Ovary (tissue), 7 donors: ENCODE measurements at regions not wholly inside any gene's neighbourhood (a gene's known extent, or its start where the extent isn't known, plus 50 kb on each side); places are given as distances from the start of the nearest gene placed in this dataset.

Source experiments
- DNase-seq, 5 donors: peaks; one replicate each; pipeline ENCODE4 v3.0.0-alpha.2; 2019 to 2020
- H3K27ac ChIP-seq, 2 donors: fragments of 200-600 bp; one replicate each; pipeline versions ENCODE4 v1.5.1 to v1.8.0; 2019 to 2022
- H3K27me3 ChIP-seq: fragments of 200-600 bp; one replicate; pipeline ENCODE4 v1.8.0; 2022
- H3K36me3 ChIP-seq: fragments of 200-600 bp; sonication (generic); one replicate; pipeline ENCODE4 v1.5.1; 2019
- H3K4me1 ChIP-seq: one replicate; pipeline ENCODE4 v1.8.1; 2013; ENCODE audit warnings: mild to moderate bottlenecking, moderate library complexity; ENCODE audit not compliant: insufficient read depth
- H3K4me3 ChIP-seq: fragments of 200-600 bp; sonication (generic); one replicate; pipeline ENCODE4 v1.5.1; 2017
- H3K9me3 ChIP-seq, 2 donors: fragments of 200-600 bp in 1 of 2; sonication (generic) in 1 of 2; one replicate each; pipeline versions ENCODE4 v1.5.1 to v1.8.1; 2013 to 2019; ENCODE audit warnings: mild to moderate bottlenecking in 1 of 2, moderate library complexity in 1 of 2
- EP300 ChIP-seq: sonication (generic); formaldehyde crosslinking; IDR thresholded peaks from one replicate; pipeline ENCODE4 v1.6.1; 2017; ENCODE audit warnings: antibody characterized with exemption
- POLR2A ChIP-seq: fragments of 450-650 bp; IDR thresholded peaks from one replicate; pipeline ENCODE4 v1.6.1; 2017; ENCODE audit warnings: antibody characterized with exemption, mild to moderate bottlenecking, moderate library complexity
- WGBS, 3 donors: extraction: QIAGEN DNeasy Blood & Tissue Kit in 1 of 3; methylation state at CpG; one replicate each; pipeline versions ENCODE4 v1.1.5 to v1.1.7; 2013 to 2017; 5-methylcytosine and 5-hydroxymethylcytosine counted together
- intact Hi-C, 4 donors: fragments of 100-400 bp; cut with DNase I; formaldehyde crosslinking; loops; one replicate each; pipeline versions ENCODE4 v1.11.0 to v1.15.1; 2022 to 2023
- TF ChIP-seq, protein P1 (sequence below), 3 donors: fragments of 450-650 bp in 2 of 3; fragments of 200-600 bp in 1 of 3; IDR thresholded peaks; one replicate each; pipeline versions ENCODE4 v1.5.1 to v1.8.0; 2016 to 2022; ENCODE audit warnings: antibody characterized with exemption in 3 of 3, mild to moderate bottlenecking in 1 of 3
- donor health status: DM: no; HTN: no; CAD: no; lungs with moderate emphysema.
- donor health status: DM: no; HTN: no; CAD: no.
- donor health status: Bipolar disorder and iron deficiency.
- donor health status: DM: no; HTN: no; CAD: no.
- donor health status: DM: yes; HTN: yes; CAD: no.

DNA sequence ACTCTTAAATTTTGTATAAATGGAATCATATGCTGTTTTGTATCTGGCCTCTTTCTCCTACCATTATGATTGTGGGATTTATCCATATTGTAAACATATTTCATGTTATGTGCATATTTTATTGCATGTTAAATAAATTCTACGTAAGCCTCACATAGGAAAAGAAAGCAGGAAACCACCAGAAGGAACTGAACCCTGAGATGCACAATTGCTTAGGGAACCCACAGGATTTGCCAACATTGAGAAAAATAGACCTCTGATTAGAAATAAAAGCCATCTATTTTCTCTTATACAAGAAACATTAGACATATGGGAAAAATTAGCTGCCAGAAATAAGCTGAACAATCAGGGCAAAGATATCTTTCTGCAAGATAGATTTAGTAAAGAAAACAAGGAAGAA lies 111.2 kb upstream of the CARMIL1 start:
- Histone ChIP-seq H3K9me3 (no peaks in the 10 kb centered on the region), H3K4me1 (peaks cover 2% of the 10 kb centered on the region), H3K27me3 (no peaks in the 10 kb centered on the region), H3K36me3 (no peaks in the 10 kb centered on the region), H3K27ac (no peak overlapping the region), H3K4me3 (no peak overlapping the region)
- DNase-seq: no peak
- 90 to 96% (median 93%) methylated on average over 1 of the region's 1 CpG for WGBS, 3 donors
- TF ChIP-seq EP300: no peak
- TF ChIP-seq POLR2A: no peak
- TF ChIP-seq, protein P1, sequence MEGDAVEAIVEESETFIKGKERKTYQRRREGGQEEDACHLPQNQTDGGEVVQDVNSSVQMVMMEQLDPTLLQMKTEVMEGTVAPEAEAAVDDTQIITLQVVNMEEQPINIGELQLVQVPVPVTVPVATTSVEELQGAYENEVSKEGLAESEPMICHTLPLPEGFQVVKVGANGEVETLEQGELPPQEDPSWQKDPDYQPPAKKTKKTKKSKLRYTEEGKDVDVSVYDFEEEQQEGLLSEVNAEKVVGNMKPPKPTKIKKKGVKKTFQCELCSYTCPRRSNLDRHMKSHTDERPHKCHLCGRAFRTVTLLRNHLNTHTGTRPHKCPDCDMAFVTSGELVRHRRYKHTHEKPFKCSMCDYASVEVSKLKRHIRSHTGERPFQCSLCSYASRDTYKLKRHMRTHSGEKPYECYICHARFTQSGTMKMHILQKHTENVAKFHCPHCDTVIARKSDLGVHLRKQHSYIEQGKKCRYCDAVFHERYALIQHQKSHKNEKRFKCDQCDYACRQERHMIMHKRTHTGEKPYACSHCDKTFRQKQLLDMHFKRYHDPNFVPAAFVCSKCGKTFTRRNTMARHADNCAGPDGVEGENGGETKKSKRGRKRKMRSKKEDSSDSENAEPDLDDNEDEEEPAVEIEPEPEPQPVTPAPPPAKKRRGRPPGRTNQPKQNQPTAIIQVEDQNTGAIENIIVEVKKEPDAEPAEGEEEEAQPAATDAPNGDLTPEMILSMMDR (IDR thresholded peaks at IDR 0.05): no peak
- intact Hi-C loops: no loop called here

DNA sequence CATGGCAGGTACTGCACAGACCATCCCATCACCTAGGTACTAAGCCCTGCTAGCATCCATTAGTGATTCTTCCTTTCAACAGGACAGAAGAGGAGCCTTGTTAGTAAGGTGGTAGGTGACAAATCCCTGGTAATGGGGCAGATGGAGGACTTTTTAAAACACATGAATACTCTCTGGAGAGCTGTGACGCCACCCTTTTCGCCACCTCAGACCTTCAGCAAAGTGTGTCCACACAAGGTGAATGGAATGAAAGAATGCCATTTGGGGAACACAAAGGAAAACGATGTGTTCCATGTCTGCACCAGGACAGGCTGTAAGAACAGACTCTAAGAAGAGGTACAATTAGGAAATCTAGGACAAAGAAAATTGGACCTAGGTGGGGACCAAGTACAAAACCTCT lies 110.5 kb upstream of the CARMIL1 start:
- TF ChIP-seq POLR2A: no peak
- TF ChIP-seq EP300: no peak
- TF ChIP-seq, protein P1 (IDR thresholded peaks at IDR 0.05): no peak
- DNase-seq: no peak
- Histone ChIP-seq H3K27ac (no peak overlapping the region), H3K36me3 (no peaks in the 10 kb centered on the region), H3K4me1 (peaks cover 4% of the 10 kb centered on the region), H3K4me3 (no peak overlapping the region), H3K27me3 (no peaks in the 10 kb centered on the region), H3K9me3 (no peaks in the 10 kb centered on the region)
- 94 to 96% (median 96%) methylated on average over 3 of the region's 3 CpGs for WGBS, 3 donors
- intact Hi-C loops: no loop called here

DNA sequence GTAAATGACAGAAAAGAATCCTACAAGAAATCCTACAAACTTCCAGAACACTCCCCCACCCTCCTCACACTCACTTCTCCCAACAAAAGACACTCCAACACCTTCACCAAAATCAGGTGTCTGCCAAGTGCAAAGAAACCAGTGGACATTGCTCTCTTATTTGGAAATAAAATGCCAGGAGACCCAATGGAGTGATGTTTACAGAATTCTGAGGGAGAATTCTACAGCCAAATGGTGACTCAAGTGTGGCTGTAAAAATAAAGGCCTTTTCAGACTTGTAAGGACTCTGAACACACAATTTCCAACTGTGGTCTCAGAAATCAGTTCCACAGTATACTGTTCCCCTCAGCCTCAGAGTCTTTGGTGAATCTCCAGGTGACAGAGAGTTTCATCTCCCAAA lies 109.6 kb upstream of the CARMIL1 start:
- peaks cover 4% of the 10 kb centered on the region for H3K4me1 ChIP-seq
- H3K4me3 ChIP-seq: no peak overlapping the region
- no peak for DNase-seq
- intact Hi-C loops: no loop called here
- no peaks in the 10 kb centered on the region for H3K27me3 ChIP-seq
- TF ChIP-seq EP300: no peak
- no peak for TF ChIP-seq POLR2A
- TF ChIP-seq, protein P1 (IDR thresholded peaks at IDR 0.05): no peak
- no peaks in the 10 kb centered on the region for H3K9me3 ChIP-seq
- peak overlapping the region in 1 of 2 donors; percentile 12 for H3K27ac ChIP-seq
- H3K36me3 ChIP-seq: no peaks in the 10 kb centered on the region

DNA sequence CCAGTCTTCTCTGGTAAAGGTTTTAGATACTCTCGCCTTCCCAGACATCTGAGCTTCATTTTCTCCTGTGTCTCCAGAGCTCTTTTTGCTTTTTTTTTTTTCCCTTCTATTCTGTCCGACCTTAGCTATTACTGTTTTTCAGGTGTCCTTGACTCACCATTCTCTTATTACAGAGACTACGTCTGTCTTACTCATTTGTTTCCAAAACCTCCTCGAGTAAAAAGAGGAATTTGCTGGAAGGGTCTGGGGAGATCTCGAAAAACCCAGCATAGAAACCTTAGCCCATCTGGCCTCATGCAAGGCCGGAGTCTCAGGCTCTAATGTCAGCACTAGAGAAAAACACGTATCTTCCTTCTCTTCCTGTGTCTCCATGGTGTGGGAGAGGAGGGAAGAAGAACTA lies 109.2 kb upstream of the CARMIL1 start:
- Histone ChIP-seq H3K36me3 (no peaks in the 10 kb centered on the region), H3K9me3 (no peaks in the 10 kb centered on the region), H3K4me1 (peaks cover 4% of the 10 kb centered on the region), H3K27me3 (no peaks in the 10 kb centered on the region), H3K4me3 (no peak overlapping the region), H3K27ac (peak overlapping the region in 1 of 2 donors; percentile 12)
- 49 to 57% (median 51%) methylated on average over 7 of the region's 7 CpGs for WGBS, 3 donors
- intact Hi-C loops: no loop called here
- TF ChIP-seq, protein P1 (IDR thresholded peaks at IDR 0.05): no peak
- no peak for TF ChIP-seq POLR2A
- TF ChIP-seq EP300: no peak
- no peak for DNase-seq

DNA sequence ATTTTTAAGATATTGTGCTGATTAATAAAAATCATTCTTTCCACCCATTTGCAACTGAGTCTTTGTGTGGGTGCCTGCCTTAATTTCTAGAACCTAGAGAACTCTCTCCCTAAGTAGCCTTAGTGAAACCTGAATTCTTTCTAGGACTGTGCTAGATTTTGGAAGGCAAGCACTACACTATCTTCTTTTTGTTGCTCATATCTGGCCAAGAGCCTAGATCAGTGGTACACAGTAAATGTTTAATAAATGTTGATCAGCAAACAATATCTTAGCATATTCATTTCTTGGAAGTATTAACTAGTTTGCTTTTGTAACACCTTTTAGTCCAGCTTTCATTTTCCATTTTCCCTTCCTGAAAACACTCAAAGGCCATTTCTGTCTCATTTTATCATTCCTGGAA lies 108.5 kb upstream of the CARMIL1 start:
- no peak for DNase-seq
- H3K4me1 ChIP-seq: peaks cover 4% of the 10 kb centered on the region
- no peaks in the 10 kb centered on the region for H3K9me3 ChIP-seq
- peak overlapping the region in 1 of 2 donors; percentile 12 for H3K27ac ChIP-seq
- H3K27me3 ChIP-seq: no peaks in the 10 kb centered on the region
- H3K4me3 ChIP-seq: no peak overlapping the region
- intact Hi-C loops: no loop called here
- TF ChIP-seq, protein P1 (IDR thresholded peaks at IDR 0.05): no peak
- no peak for TF ChIP-seq EP300
- no peak for TF ChIP-seq POLR2A
- no peaks in the 10 kb centered on the region for H3K36me3 ChIP-seq
